H1 (cell line): ENCODE measurements at regions not wholly inside any gene's neighbourhood (a gene's known extent, or its start where the extent isn't known, plus 50 kb on each side); places are given as distances from the start of the nearest gene placed in this dataset.

ENCODE experiments used
- CHD2 ChIP-seq: IDR thresholded peaks from 2 replicates; pipeline ENCODE4 v1.6.1; 2012; ENCODE audit warnings: low read length, improper control_type of control experiment
- EZH2 ChIP-seq: fragments of 200-600 bp; sonication (generic); IDR thresholded peaks from 2 replicates; pipeline ENCODE4 v1.7.1; 2012; ENCODE audit warnings: low read depth, mild to moderate bottlenecking, moderate library complexity, low read length, inconsistent platforms; ENCODE audit not compliant: severe bottlenecking
- POLR2A ChIP-seq, 2 experiments: IDR thresholded peaks; 1 replicate in 1 of 2; 2 replicates in 1 of 2; pipeline ENCODE4 v1.6.1; 2011; ENCODE audit warnings: low read depth in 2 of 2, low read length in 2 of 2, mild to moderate bottlenecking in 2 of 2; ENCODE audit errors: control extremely low read depth in 1 of 2
- POLR2AphosphoS5 ChIP-seq: IDR thresholded peaks from 2 replicates; pipeline ENCODE4 v1.6.1; 2011; ENCODE audit warnings: low read depth, low read length
- RAD21 ChIP-seq, 2 experiments: IDR thresholded peaks in 1 of 2; conservative IDR thresholded peaks in 1 of 2; 2 replicates each; pipeline ENCODE4 v1.6.1; 2011; ENCODE audit warnings: low read depth in 2 of 2, low read length in 2 of 2, improper control_type of control experiment in 1 of 2, inconsistent platforms in 1 of 2, mild to moderate bottlenecking in 1 of 2, moderate library complexity in 1 of 2
- RNF2 ChIP-seq: fragments of 200-900, 300-1000 bp; sonication (generic); IDR thresholded peaks from 2 replicates; pipeline ENCODE4 v1.7.1; 2016; ENCODE audit warnings: borderline replicate concordance, low read depth, mild to moderate bottlenecking, antibody characterized with exemption, low read length; ENCODE audit not compliant: poor library complexity, severe bottlenecking; ENCODE audit errors: missing control alignments
- SIN3A ChIP-seq, 2 experiments: IDR thresholded peaks in 1 of 2; conservative IDR thresholded peaks in 1 of 2; 2 replicates each; pipeline ENCODE4 v1.6.1; 2011 to 2012; ENCODE audit warnings: low read length in 2 of 2, improper control_type of control experiment in 1 of 2, low read depth in 1 of 2, mild to moderate bottlenecking in 1 of 2
- TBP ChIP-seq: IDR thresholded peaks from 2 replicates; pipeline ENCODE4 v1.6.1; 2011; ENCODE audit warnings: low read depth, low read length, improper control_type of control experiment
- TCF12 ChIP-seq: IDR thresholded peaks from 2 replicates; pipeline ENCODE4 v1.6.1; 2011; ENCODE audit warnings: low read depth, mild to moderate bottlenecking, low read length
- TEAD4 ChIP-seq: IDR thresholded peaks from 2 replicates; pipeline ENCODE4 v1.6.1; 2012; ENCODE audit warnings: low read depth, low read length, inconsistent platforms, mixed read lengths
- ZNF274 ChIP-seq: IDR thresholded peaks from 2 replicates; pipeline ENCODE4 v1.7.0; 2012; ENCODE audit warnings: low read length, borderline replicate concordance; ENCODE audit errors: extremely low read depth
- TF ChIP-seq, protein P1 (sequence below), 3 experiments: IDR thresholded peaks; 1 replicate in 2 of 3; 2 replicates in 1 of 3; pipeline versions ENCODE4 v1.5.1 to v1.6.1; 2011; ENCODE audit warnings: low read length in 3 of 3, mild to moderate bottlenecking in 3 of 3, inconsistent platforms in 2 of 3, low read depth in 1 of 3, moderate library complexity in 1 of 3; ENCODE audit not compliant: insufficient read depth in 1 of 3; ENCODE audit errors: control extremely low read depth in 1 of 3

DNA sequence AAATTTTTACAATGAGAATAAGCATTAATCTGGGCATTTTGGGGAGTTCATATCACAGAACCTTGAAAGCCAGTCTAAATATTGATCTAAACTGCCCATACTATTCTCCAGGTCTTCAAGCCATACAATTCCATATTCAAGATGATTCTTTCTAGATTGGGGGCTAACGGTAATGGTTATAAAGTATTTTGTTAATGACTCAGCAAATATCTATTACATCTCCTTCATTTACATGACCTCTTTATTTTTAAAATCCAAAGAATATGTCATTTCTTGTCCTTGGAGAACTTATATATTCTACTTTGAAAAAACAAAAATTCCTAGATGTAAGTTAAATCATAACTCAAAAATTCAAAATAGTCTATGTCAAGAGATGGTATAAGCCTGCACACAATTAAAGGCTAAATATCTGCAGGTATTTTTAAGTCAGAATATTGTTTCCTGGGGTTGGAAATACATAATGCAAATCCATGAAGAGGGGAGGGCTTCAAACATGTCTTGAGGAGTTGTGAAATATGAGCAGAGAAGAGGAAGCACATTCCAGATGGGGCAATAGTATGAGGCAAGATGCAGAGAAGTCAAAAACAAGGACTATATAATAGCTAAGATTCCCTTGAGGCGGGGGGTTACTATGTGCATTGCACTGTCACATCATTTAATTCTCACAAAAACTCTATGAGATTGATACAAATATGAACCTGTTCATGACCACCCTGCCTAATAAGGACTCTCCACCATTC lies 526.4 kb downstream of the NR2F1-AS1 start:
- TF ChIP-seq EZH2 (no peak), ZNF274 (no peak), TEAD4 (no peak), POLR2AphosphoS5 (no peak), TBP (no peak), SIN3A (conservative IDR thresholded peaks at IDR 0.05 in 1 of 2, IDR thresholded peaks at IDR 0.05 in 1 of 2; ENCODE audit: low read depth in 1 of 2, low read length in 2 of 2) (no peak), POLR2A (IDR thresholded peaks at IDR 0.05; ENCODE audit: control extremely low read depth in 1 of 2, low read depth in 2 of 2, low read length in 2 of 2) (no peak), CHD2 (no peak), TCF12 (no peak), RNF2 (no peak), RAD21 (IDR thresholded peaks at IDR 0.05 in 1 of 2, conservative IDR thresholded peaks at IDR 0.05 in 1 of 2; ENCODE audit: low read depth in 2 of 2, low read length in 2 of 2) (no peak)
- TF ChIP-seq, protein P1, sequence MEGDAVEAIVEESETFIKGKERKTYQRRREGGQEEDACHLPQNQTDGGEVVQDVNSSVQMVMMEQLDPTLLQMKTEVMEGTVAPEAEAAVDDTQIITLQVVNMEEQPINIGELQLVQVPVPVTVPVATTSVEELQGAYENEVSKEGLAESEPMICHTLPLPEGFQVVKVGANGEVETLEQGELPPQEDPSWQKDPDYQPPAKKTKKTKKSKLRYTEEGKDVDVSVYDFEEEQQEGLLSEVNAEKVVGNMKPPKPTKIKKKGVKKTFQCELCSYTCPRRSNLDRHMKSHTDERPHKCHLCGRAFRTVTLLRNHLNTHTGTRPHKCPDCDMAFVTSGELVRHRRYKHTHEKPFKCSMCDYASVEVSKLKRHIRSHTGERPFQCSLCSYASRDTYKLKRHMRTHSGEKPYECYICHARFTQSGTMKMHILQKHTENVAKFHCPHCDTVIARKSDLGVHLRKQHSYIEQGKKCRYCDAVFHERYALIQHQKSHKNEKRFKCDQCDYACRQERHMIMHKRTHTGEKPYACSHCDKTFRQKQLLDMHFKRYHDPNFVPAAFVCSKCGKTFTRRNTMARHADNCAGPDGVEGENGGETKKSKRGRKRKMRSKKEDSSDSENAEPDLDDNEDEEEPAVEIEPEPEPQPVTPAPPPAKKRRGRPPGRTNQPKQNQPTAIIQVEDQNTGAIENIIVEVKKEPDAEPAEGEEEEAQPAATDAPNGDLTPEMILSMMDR (IDR thresholded peaks at IDR 0.05; ENCODE audit: control extremely low read depth in 1 of 3, insufficient read depth in 1 of 3, low read depth in 1 of 3, low read length in 3 of 3): no peak
